ENCODE measurements at regions not wholly inside any gene's neighbourhood (a gene's known extent, or its start where the extent isn't known, plus 50 kb on each side); places are given as distances from the start of the nearest gene placed in this dataset.
A peak's percentile ranks its signal among the peaks of the same experiment; 100 is the strongest.
"Not testable (repeated sequence)": the region's sequence is repeated elsewhere in the genome, so short reads cannot be mapped to it uniquely, and the experiment has no call there.

GRCh38 chr5:25969042-25969441 lies 1069.3 kb downstream of the CDH9 start:
- DNase-seq = not testable (repeated sequence)

DNA sequence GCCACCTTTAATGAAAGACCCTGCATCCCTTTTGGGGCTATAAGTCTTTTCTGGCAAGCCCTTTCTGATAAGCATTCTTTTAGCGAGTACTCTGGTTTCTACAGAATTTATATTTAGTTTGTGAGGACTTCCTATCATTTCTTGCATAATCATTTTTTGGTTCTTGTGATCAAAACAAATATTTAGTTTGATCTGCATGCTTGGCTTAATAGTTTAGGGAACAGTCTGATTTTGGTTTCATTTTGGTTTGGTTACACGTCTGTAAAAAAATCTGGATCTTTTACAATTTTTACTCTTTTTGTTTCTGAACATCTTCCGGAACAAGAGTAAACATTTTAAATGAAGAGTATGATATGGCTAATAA lies 1074.4 kb downstream of the CDH9 start:
- DNase-seq = no peak

- peak in 1 of 2 donors; percentile 36 for DNase-seq
Observed at GRCh38 chr5:25963251-25964008, 1075.0 kb downstream of the CDH9 start.

DNA sequence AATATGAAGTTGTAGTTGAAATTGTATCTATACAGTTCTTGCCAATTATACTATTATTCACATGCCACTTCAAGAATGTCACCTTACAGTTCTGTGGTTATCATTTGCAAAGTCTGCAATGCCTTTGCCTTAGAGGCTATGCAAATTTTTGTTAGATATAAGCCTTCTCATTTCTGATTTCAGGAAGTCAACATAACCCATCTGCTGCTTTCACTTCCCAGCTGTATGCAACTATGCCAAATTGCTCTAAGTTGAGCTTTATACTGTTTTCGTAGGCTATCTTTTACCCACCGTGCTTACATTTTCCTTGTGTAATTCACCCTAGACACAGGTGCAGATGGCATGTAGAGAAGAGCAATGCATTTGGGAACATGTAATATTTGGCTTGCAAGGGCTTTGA lies 1083.0 kb downstream of the CDH9 start:
- peak in 1 of 2 donors; percentile 21 for DNase-seq

GRCh38 chr5:25950681-25951080 lies 1087.7 kb downstream of the CDH9 start:
- no peak for DNase-seq

- DNase-seq = no peak
Observed at GRCh38 chr5:25948278-25948677, 1090.1 kb downstream of the CDH9 start.

DNA sequence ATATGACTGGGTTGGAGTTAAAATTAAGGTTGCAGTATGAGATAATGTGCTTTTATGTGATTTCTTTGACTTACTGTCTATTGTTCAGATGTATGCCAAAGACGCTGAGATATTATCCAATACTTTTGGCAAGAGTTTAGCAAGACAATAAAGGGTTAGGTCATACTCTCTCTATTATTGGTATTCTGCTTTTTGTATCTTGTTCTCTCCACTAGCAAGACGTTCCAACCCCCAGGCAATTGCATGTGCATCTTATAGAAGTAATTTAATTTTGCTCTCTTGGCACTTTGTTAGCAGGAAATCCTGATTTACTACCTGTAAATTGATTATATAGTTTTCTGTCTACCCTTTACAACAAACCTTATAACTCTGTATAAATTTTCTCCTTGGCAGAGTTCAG lies 1093.6 kb downstream of the CDH9 start:
- no peak for DNase-seq

DNA sequence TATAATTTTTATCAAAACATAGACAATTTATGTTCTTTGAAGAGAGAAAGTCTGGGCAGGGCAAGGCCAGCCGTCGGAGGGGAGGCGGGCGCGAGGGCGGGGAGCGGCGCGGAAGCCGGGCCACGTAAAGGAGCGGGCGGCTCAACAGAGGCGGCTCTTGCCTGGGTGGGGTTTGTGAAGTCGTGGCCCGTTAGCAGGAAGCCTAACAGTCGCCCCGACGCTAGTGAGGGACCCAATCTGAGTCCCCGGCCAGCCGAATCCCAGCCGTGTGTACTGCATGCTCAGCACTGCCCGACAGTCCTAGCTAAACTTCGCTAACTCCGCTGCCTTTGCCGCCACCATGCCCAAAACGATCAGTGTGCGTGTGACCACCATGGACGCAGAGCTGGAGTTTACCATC lies 1129.2 kb downstream of the CDH9 start:
- DNase-seq = no peak

- no peak for DNase-seq
Observed at GRCh38 chr5:25905646-25906045, 1132.7 kb downstream of the CDH9 start.

DNA sequence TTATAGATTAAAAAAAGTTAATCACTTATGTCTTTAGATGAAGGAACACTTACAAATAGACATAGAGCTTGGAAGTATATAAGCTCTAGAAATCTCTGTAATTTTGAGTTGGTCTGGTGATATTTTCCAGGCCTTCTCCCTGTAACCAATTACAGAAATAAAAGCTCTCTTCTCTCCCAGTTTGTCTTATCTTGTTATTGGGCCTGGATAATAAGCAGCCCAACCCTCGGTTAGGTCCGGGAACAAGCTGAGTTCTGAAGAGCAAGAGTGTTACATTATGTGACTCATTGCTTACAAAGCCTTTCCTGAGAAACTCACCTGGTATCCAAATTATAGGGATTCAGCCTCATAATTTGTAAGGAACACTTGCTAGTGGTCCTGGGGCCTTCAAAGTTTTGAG lies 1146.2 kb downstream of the CDH9 start:
- DNase-seq = no peak

- DNase-seq = no peak
Observed at GRCh38 chr5:25891691-25892090, 1146.7 kb downstream of the CDH9 start.

- DNase-seq = no peak
Observed at GRCh38 chr5:25881318-25882036, 1156.9 kb downstream of the CDH9 start.

DNA sequence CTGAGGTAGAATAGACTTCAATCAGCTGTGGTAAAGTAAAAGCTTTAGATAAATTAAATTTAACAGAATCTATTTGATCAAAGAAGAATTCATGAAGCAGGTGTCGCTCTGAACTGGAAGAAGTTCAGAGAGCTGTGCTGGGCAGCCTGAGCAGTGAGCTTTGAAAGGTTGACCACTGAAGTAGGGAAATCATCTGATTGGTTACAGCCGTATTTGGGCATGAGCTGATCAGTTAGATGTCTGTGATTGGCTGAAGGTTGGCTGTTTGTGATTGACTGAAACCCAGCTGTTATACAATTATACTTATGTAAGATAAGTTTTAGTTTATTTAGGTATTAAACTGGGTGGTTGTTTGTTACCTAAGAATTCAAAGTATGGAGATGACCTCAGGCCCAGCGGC lies 1174.6 kb downstream of the CDH9 start:
- no peak for DNase-seq

GRCh38 chr5:25862276-25862675 lies 1176.1 kb downstream of the CDH9 start:
- DNase-seq = no peak

GRCh38 chr5:25858019-25858418 lies 1180.4 kb downstream of the CDH9 start:
- DNase-seq = no peak

GRCh38 chr5:25851301-25851700 lies 1187.1 kb downstream of the CDH9 start:
- no peak for DNase-seq

GRCh38 chr5:25850581-25850980 lies 1187.8 kb downstream of the CDH9 start:
- DNase-seq = no peak

DNA sequence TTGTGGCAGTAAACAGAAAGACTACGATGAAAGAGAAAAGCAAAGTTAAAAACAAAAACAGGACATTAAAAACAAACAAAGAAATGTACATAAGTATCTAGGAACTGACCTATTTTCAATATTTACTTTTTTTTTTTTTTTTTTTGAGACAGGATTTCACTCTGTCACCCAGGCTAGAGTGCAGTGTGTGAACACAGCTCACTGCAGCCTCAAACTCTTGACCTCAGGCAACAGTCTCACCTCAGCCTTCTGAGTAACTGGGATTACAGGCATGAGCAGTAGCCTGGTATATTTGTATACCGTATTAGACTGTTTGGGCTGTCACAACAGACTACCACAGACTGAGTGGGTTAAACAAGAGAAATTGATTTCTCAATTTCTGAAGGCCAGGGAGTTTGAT lies 1189.1 kb downstream of the CDH9 start:
- DNase-seq = no peak

- no peak for DNase-seq
Observed at GRCh38 chr5:25823330-25823873, 1178.6 kb upstream of the CDH10 start.
